ENCODE measurements at regions not wholly inside any gene's neighbourhood (a gene's known extent, or its start where the extent isn't known, plus 50 kb on each side); places are given as distances from the start of the nearest gene placed in this dataset.

DNA sequence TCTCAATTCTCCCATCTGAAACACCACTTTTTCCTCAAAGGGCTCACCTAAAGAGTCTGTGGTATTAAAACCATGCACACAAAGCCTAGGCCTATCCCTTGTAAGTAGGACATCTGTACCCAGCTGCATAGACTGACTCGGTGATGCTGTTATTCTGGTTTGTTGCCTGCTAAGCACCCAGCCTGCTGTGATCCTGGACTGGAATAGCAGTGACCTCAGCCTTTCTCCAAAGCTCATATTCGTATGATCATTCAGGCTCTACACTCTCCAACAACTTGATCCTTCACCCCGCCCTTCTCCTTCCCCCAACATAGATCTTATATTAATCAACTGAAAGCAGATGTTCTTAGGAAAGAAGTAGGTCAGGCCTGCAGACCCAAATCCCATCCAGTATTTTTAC lies 81.4 kb upstream of the WWC1 start:
- no peak for FAIRE-seq
- ChIA-PET POLR2A (no interaction called here), CTCF (interaction anchor here (1.3 kb wide), 1 partner anchor 10 kb away, joined by 3 read pairs; no protein-coding TSS in a partner anchor)
- no TSS peak for BruUV-seq (replicated peaks)
- Histone ChIP-seq H3K27me3 (ENCODE audit: control insufficient read depth in 2 of 2, insufficient read depth in 2 of 2, low read length in 2 of 2) (no peaks in the 10 kb centered on the region), H3K27ac (ENCODE audit: insufficient read depth, low read depth, low read length) (no peak overlapping the region), H3K9me3 (replicated peaks; ENCODE audit: control insufficient read depth, insufficient read depth, low read length) (no peaks in the 10 kb centered on the region), H3K9ac (replicated peaks; ENCODE audit: extremely low read depth, insufficient read depth, low read length) (no peak overlapping the region), H3K36me3 (ENCODE audit: control insufficient read depth in 2 of 2, extremely low read depth in 1 of 2, insufficient read depth in 2 of 2, low read length in 2 of 2) (no peaks in the 10 kb centered on the region), H3K79me2 (ENCODE audit: control insufficient read depth, insufficient read depth, low read length) (no peaks in the 10 kb centered on the region), H3K4me1 (ENCODE audit: control insufficient read depth, extremely low read depth, insufficient read depth, low read length) (no peaks in the 10 kb centered on the region), H3K9me1 (replicated peaks; ENCODE audit: control insufficient read depth, extremely low read depth, insufficient read depth, low read length) (no peaks in the 10 kb centered on the region), H2AFZ (ENCODE audit: low read depth, low read length) (no peak overlapping the region), H4K20me1 (replicated peaks; ENCODE audit: control insufficient read depth, extremely low read depth, insufficient read depth, low read length) (no peaks in the 10 kb centered on the region), H3K4me2 (ENCODE audit: insufficient read depth, low read length) (no peak overlapping the region), H3K4me3 (replicated peaks in 1 of 3; ENCODE audit: insufficient read depth in 1 of 3, low read depth in 1 of 3, low read length in 3 of 3) (no peak overlapping the region)
- intact Hi-C loops (cut with micrococcal nuclease) (no loop called here), dilution Hi-C loops (cut with MboI; ENCODE audit: extremely low pct_ligation_motif_present, low sequenced_read_pairs) (no loop called here)
- DNase-seq (ENCODE audit: low read depth, low spot score), result no peak
- no peak for TF ChIP-seq POLR2A (IDR thresholded peaks at IDR 0.05; ENCODE audit: low read depth, low read length)
- TF ChIP-seq, protein P1, sequence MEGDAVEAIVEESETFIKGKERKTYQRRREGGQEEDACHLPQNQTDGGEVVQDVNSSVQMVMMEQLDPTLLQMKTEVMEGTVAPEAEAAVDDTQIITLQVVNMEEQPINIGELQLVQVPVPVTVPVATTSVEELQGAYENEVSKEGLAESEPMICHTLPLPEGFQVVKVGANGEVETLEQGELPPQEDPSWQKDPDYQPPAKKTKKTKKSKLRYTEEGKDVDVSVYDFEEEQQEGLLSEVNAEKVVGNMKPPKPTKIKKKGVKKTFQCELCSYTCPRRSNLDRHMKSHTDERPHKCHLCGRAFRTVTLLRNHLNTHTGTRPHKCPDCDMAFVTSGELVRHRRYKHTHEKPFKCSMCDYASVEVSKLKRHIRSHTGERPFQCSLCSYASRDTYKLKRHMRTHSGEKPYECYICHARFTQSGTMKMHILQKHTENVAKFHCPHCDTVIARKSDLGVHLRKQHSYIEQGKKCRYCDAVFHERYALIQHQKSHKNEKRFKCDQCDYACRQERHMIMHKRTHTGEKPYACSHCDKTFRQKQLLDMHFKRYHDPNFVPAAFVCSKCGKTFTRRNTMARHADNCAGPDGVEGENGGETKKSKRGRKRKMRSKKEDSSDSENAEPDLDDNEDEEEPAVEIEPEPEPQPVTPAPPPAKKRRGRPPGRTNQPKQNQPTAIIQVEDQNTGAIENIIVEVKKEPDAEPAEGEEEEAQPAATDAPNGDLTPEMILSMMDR (IDR thresholded peaks at IDR 0.05; ENCODE audit: extremely low read depth in 1 of 2, insufficient read depth in 1 of 2, low read depth in 1 of 2, low read length in 2 of 2), result no peak
- TF ChIP-seq POLR2AphosphoS5 (IDR thresholded peaks at IDR 0.05; ENCODE audit: insufficient read depth, low read depth, low read length), result no peak
- no peak for TF ChIP-seq MYC (IDR thresholded peaks at IDR 0.05; ENCODE audit: low read depth, low read length)
- TF ChIP-seq FOS (IDR thresholded peaks at IDR 0.05; ENCODE audit: borderline replicate concordance, insufficient read depth, low read length), result no peak
- TF ChIP-seq, protein P2, sequence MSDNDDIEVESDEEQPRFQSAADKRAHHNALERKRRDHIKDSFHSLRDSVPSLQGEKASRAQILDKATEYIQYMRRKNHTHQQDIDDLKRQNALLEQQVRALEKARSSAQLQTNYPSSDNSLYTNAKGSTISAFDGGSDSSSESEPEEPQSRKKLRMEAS (IDR thresholded peaks at IDR 0.05; ENCODE audit: insufficient read depth, insufficient read length), result no peak
- no peak for TF ChIP-seq GATA2 (IDR thresholded peaks at IDR 0.05; ENCODE audit: insufficient read depth, insufficient read length, low read depth, low read length)
- TF ChIP-seq EZH2 (IDR thresholded peaks at IDR 0.05; ENCODE audit: borderline replicate concordance, low read depth, low read length, severe bottlenecking), result no peak
- no peak for TF ChIP-seq JUN (IDR thresholded peaks at IDR 0.05; ENCODE audit: borderline replicate concordance, insufficient read depth, insufficient read length, low read depth)

All from endothelial cell of umbilical vein (primary cell).